T47D (cell line): ENCODE measurements at regions not wholly inside any gene's neighbourhood (a gene's known extent, or its start where the extent isn't known, plus 50 kb on each side); places are given as distances from the start of the nearest gene placed in this dataset.

ENCODE experiments used
- DNase-seq, 2 experiments: peaks; one replicate each; pipeline versions ENCODE4 v3.0.0 to v3.0.0-alpha.2; 2011 to 2012; ENCODE audit warnings: low read depth in 1 of 2, low spot score in 1 of 2
- JUND ChIP-seq: IDR thresholded peaks from 2 replicates; pipeline ENCODE4 v1.6.1; 2012; ENCODE audit warnings: low read depth
- in situ Hi-C: cut with HindIII; loops from 2 replicates; pipeline ENCODE4 v1.10.0; 2016; ENCODE audit warnings: low sequenced_read_pairs, low pct_unique_long_range_greater_than_20kb

GRCh38 chr12:126397660-126398059 lies 1332.4 kb downstream of the AACS start:
- DNase-seq: no peak
- in situ Hi-C loops: no loop called here
- TF ChIP-seq JUND: no peak

GRCh38 chr12:126400831-126401230 lies 1335.6 kb downstream of the AACS start:
- TF ChIP-seq JUND: no peak
- no peak for DNase-seq
- in situ Hi-C loops: no loop called here

DNA sequence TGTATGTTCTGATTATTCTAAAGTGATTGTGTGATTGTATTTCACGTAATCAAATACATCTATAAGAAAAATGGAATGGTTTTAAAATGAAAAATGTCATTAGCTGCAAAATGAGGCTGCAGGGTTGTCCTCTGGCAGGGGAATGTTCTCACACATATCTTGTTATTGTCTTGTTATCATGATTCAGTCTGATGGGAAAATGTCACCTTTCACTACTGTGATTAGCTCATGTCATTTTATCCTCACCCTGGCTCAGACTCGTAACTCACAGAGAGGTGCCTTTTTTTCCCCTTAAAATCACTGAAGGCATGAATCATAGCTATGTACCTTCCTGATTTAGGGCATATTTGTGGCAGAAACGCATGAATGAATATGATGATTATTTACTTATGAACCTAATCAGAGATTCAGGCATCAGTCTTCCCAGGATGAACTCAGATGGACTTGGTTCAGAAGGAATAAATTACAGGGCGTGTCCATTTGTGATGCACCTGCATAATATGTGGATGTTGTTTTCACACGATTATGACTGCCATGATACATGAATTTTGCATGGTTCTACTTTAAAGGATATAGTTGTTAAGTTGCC lies 1339.2 kb downstream of the AACS start:
- DNase-seq: no peak
- in situ Hi-C loops: no loop called here
- no peak for TF ChIP-seq JUND

- no peak for DNase-seq
- in situ Hi-C loops: no loop called here
- no peak for TF ChIP-seq JUND
These were observed 1353.2 kb downstream of the AACS start for GRCh38 chr12:126418400-126418799.

DNA sequence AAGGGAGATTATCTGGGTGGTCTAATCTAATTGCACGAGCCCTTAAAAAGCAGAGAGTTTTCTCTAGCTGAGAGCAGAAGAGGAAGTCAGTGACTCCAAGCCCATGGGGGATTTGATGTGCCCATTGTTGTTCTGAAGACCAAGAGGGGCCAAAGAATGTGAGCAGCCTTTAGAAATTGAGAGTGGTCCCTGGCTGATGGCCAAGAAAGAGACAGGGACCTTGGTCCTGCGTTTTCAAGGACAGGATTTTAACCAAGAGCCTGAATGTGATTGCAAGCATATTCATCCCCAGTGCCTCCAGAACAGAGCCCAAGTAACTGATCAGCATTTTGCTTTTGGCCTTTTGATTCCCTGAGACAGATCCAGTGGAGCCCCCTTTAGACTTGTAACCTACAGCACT lies 1353.9 kb downstream of the AACS start:
- no peak for TF ChIP-seq JUND
- in situ Hi-C loops: no loop called here
- DNase-seq: no peak

DNA sequence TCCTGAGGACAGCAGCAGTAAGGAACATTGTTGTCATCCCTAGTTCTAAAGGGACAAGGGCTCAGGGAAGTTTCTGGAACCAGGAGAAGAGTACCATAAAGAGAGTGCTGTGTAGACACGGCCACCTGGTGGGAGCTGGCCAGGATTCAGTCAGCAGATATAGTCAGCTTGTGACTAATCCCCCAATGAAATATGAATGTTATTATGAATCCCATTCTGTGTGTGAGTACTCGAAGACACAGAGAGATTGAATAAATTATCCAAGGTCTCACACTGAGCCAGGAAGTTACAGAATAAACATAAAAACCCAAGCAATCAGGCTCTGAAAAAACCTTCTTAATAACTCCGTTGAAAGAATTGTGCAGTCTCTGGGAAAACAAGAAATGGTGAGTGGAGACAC lies 1359.5 kb downstream of the AACS start:
- in situ Hi-C loops: no loop called here
- DNase-seq: no peak
- no peak for TF ChIP-seq JUND

DNA sequence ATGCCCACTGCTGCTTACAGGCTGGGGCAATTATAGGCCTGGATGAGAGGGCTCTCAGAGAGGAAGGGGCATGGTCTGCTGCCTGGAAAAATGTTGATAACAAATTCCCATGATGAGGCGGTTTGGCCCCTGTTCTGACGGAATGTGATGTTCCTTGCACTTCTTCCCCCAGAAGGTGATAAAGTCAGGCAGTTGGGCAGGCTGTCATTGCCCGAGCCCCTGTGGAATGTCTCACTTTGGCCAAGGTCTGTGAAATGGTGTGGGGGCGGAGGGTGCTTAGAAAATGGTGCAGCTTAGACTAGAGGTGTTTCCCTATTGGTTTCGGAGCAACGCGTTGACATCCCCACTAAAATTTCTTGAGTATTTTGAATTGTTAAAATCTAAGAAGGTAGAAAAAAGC lies 1360.0 kb downstream of the AACS start:
- in situ Hi-C loops: no loop called here
- TF ChIP-seq JUND: no peak
- no peak for DNase-seq

DNA sequence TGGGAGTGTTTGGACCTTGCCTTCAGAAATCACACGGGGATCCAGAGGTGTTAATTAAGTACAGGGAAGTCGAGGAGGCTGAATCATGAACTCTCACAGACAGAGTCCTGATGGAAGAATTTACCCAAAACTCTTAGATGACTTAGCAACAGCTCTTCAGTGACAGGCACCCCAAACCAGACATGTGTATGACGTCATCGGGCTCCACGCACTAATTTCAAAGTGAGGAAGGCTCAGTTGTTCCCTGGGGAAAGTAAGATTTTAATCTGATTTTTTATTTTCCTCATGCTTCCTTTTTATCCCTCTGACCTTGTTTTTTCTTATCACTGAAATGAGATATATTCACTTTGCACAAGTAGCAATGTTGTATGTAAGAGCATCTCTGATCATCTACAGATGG lies 1363.5 kb downstream of the AACS start:
- no peak for TF ChIP-seq JUND
- DNase-seq: no peak
- in situ Hi-C loops: no loop called here

- no peak for TF ChIP-seq JUND
- in situ Hi-C loops: no loop called here
- DNase-seq: no peak
These were observed 1365.7 kb downstream of the AACS start for GRCh38 chr12:126430921-126431320.

GRCh38 chr12:126431767-126432166 lies 1366.5 kb downstream of the AACS start:
- no peak for TF ChIP-seq JUND
- no peak for DNase-seq
- in situ Hi-C loops: no loop called here

DNA sequence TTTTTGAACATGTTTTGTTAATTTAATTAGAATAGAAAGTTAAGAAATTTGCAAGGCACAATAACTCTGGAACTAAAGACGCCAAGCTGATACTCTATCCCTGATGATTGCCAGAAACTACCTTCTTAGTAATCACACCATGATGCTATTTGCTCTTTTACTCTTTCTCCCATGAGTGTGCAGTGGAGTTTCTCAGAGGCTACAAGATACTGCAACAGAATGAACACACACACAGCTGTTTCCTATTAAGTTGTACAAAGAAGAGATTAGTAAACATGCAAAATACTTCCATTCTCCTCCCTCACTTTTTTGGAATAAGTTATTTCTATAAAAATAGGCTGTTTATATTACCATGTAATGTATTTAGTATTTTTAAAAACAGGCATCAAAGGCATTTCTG lies 1367.5 kb downstream of the AACS start:
- in situ Hi-C loops: no loop called here
- no peak for TF ChIP-seq JUND
- no peak for DNase-seq

DNA sequence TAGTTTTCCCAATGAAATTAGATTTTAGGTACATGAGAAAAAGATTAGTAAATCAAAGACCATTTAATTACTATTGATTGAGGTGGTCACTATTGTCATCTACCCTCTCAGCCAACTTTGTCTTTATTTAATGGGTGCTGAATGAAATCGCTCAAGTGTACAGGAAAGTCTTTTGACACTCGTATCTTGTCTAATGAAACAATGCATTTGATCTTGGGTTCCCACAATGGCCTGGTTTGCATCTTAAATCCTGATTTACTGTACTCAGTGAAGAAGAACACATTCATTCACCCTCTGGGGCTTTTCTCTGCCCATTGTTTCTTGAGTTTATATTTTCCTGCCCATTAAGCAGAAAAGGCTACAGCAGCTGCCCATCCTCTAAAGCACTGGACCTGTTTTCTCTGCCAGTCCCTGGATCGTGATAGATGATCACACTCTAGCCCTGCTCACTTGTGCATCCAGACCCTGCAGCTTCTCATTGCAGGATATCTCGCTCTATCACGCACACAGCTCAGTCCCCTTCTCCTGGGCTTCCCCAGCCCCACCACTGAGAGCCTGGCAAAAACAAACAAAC lies 1369.3 kb downstream of the AACS start:
- TF ChIP-seq JUND: no peak
- no peak for DNase-seq
- in situ Hi-C loops: no loop called here

DNA sequence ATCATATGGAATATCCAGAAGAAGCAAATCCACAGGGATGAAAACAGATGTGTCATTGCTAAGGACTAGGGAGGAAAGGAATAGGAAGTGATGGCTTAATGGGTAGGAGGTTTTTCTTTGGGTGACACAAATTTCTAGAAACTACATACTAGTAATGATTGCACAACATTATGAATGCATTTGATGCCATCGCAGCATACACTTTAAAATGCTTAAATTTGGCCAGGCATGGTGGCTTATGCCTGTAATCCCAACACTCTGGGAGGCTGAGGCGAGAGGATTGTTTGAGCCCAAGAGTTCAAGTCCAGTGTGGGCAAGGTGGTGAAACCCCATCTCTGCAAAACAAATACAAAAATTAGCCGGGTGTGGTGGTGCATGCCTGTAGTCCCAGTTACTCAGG lies 1370.8 kb downstream of the AACS start:
- in situ Hi-C loops: no loop called here
- no peak for TF ChIP-seq JUND
- DNase-seq: no peak

- no peak for TF ChIP-seq JUND
These were observed 1372.7 kb downstream of the AACS start for GRCh38 chr12:126437934-126438333.

More at GRCh38 chr12:126437934-126438333, 1372.7 kb downstream of the AACS start:
- in situ Hi-C loops: no loop called here
- no peak for DNase-seq
